ENCODE measurements at regions not wholly inside any gene's neighbourhood (a gene's known extent, or its start where the extent isn't known, plus 50 kb on each side); places are given as distances from the start of the nearest gene placed in this dataset.

DNA sequence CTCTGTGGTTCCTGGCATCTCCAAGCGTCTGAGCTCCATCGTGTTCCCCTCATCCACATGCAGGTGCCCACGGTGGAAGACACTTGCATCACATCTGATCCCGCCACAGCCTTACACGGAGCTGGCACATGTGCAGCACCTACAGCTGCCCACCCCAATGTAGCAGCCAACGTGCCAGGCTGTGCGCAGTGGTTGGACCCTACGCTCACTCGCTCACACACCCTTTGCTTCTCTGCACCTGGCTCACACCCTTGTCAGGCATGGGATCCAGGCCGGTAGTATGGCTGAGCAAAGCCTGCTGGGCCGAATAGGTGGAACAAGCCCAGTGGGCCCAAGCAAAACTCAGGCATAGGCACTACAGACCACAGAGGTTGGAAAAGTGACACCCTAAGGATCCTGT is 567.2 kb downstream of the FSCB start:
- Mint-ChIP-seq H3K27ac (no peak overlapping the region), H3K4me3 (no peak overlapping the region), H3K9me3 (peaks cover 16% of the 10 kb centered on the region), H3K4me1 (no peaks in the 10 kb centered on the region), H3K36me3 (no peaks in the 10 kb centered on the region)
- ATAC-seq (peak; percentile 13), DNase-seq (ENCODE audit: low spot score in 2 of 2) (no peak)

DNA sequence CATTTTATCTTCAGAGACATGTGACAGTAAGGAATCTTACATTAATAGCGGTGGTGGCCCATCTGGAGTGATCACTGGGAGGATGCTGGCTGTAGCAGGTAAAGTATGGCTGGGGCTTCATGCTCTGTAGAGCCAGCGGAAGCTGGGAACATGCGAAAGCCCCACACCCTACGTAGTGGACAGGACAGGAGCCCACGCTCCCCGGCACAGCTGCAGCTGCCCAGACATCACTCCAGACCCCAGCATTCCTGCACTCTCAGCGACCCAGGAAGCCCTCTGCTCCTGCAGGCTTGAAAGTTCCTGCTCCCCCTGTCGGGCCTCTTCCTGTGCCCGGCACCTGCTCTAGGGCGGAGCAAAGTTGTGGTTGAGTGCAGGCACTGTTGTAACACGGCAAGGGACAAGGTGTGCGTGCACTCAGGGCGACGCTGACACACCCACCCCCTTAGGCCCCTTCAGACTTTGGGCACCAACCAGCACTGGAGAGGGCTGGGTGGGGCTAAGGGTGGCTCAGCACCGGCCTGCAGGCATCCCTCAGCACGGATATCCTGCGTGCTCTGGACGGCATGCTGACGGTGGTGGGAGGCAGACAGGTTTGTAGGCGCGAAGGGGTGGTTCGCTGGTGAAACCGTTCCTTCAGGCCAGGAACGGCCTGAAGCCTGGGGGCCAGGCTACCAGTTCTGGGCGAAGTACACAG is 568.3 kb downstream of the FSCB start:
- no peak for DNase-seq (ENCODE audit: low spot score in 2 of 2)
- no peaks in the 10 kb centered on the region for H3K4me1 Mint-ChIP-seq
- H3K9me3 Mint-ChIP-seq = peaks cover 16% of the 10 kb centered on the region
- H3K4me3 Mint-ChIP-seq = no peak overlapping the region
- H3K36me3 Mint-ChIP-seq = no peaks in the 10 kb centered on the region
- H3K27ac Mint-ChIP-seq = no peak overlapping the region
- no peak for ATAC-seq

GRCh38 chr14:43937001-43937400 is 570.1 kb downstream of the FSCB start:
- no peaks in the 10 kb centered on the region for H3K4me1 Mint-ChIP-seq
- H3K9me3 Mint-ChIP-seq = peaks cover 16% of the 10 kb centered on the region
- no peak overlapping the region for H3K4me3 Mint-ChIP-seq
- no peaks in the 10 kb centered on the region for H3K36me3 Mint-ChIP-seq
- DNase-seq (ENCODE audit: low spot score in 2 of 2) (no peak), ATAC-seq (no peak)
- H3K27ac Mint-ChIP-seq = no peak overlapping the region

- DNase-seq (ENCODE audit: low spot score in 2 of 2) = no peak
- Mint-ChIP-seq H3K4me3 (no peak overlapping the region), H3K27ac (no peak overlapping the region), H3K4me1 (no peaks in the 10 kb centered on the region), H3K36me3 (no peaks in the 10 kb centered on the region), H3K9me3 (peaks cover 18% of the 10 kb centered on the region)
- no peak for ATAC-seq
Measured at GRCh38 chr14:43934102-43934501, 573.0 kb downstream of the FSCB start.

DNA sequence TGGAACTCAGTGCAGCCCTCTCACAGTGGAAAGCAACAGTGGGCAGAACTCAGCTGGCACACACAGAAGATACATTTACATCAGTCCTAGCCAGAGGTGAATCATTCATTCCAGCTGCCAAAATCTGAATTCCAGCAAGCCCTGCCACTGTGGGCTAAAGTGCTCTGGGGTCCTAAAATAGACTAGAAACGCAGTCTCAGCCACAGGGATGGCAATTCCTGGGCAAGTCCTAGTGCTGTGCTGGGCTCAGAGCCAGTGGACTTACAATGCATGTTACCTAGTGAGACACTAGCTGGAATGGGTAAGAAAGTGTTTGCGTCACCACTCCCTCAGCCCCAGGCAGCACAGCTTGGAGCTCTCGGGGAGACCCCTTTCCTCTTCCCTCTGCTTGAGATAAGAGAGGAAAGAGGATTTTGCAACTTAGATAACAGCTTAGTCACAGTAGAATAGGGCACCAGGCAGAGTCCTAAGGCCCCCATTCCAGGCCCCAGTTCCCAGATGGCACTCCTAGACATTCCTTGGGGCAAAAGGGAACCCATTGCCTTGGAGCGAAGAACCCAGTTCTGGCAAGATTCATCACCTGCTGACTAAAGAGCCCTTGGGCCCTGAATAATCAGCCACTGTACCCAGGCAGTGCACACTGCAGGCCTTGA is 592.9 kb downstream of the FSCB start:
- Mint-ChIP-seq H3K4me1 (no peaks in the 10 kb centered on the region), H3K36me3 (no peaks in the 10 kb centered on the region), H3K27ac (no peak overlapping the region), H3K9me3 (peaks cover 24% of the 10 kb centered on the region), H3K4me3 (no peak overlapping the region)
- DNase-seq (ENCODE audit: low spot score in 2 of 2) (no peak), ATAC-seq (no peak)

DNA sequence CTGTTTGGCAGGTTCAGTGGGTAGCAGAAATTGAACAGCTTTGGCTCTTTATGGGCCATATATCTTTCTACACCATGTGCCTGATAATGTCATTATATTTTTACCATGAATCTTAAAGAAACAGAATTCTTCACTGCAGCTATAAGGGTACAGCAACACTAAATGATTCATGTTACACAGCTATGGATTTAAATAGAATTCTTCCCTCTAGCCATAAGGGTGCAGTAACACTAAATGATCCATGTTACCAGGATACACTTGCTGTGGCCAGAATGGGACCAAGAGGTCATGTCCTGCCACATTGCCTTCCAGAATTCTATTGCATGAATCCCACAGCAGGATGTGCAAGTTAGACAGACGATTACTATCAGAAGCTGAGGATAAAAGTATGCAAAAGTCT is 603.9 kb downstream of the FSCB start:
- Mint-ChIP-seq H3K27ac (no peak overlapping the region), H3K4me1 (no peaks in the 10 kb centered on the region), H3K9me3 (peaks cover 9% of the 10 kb centered on the region), H3K36me3 (no peaks in the 10 kb centered on the region), H3K4me3 (no peak overlapping the region)
- DNase-seq (ENCODE audit: low spot score in 2 of 2) = no peak
- no peak for ATAC-seq

DNA sequence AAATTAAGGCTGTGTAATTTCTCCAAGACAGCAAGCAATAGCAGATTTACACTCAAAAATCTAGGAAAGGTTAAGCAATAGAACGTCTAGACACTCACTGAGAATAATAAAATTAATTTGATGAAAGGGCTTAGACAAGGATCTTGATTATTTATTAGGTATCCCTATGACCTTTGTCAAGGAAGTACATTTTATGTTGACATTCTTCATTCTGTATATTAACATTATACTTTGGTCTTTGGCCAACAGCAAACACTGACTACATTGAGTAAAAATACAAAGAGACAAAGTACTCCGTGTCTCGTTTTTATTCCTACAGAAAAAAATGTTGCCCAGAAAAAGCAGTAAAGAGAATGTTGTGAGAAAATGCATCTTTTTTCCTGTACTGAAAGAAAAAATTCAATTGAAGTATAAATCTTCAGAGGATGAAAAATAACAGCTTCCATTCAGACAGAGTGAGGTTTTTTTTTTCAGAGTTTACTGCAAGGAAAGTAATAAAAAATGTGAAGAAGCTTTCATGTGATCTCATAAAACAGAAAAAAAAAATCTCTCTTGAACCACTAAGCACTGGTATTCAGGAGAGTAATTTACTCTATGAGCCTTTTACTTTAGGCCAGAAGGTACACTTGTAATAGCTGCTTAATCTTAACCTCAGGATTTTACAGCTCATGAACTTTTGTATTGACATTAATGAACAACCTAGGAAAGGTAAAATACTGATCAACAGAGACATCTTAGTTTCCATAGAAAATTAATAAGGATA is 605.0 kb downstream of the FSCB start:
- no peak overlapping the region for H3K27ac Mint-ChIP-seq
- H3K36me3 Mint-ChIP-seq = no peaks in the 10 kb centered on the region
- no peak overlapping the region for H3K4me3 Mint-ChIP-seq
- H3K4me1 Mint-ChIP-seq = no peaks in the 10 kb centered on the region
- peaks cover 5% of the 10 kb centered on the region for H3K9me3 Mint-ChIP-seq
- no peak for ATAC-seq
- no peak for DNase-seq (ENCODE audit: low spot score in 2 of 2)

GRCh38 chr14:43900173-43900655 is 606.9 kb downstream of the FSCB start:
- DNase-seq (ENCODE audit: low spot score in 2 of 2) (no peak), ATAC-seq (no peak)
- Mint-ChIP-seq H3K4me3 (no peak overlapping the region), H3K4me1 (no peaks in the 10 kb centered on the region), H3K9me3 (peaks cover 5% of the 10 kb centered on the region), H3K36me3 (no peaks in the 10 kb centered on the region), H3K27ac (no peak overlapping the region)

- Mint-ChIP-seq H3K27ac (no peak overlapping the region), H3K4me1 (no peaks in the 10 kb centered on the region), H3K9me3 (peaks cover 5% of the 10 kb centered on the region), H3K36me3 (no peaks in the 10 kb centered on the region), H3K4me3 (no peak overlapping the region)
- ATAC-seq = no peak
- no peak for DNase-seq (ENCODE audit: low spot score in 2 of 2)
Measured at GRCh38 chr14:43898687-43899086, 608.4 kb downstream of the FSCB start.

DNA sequence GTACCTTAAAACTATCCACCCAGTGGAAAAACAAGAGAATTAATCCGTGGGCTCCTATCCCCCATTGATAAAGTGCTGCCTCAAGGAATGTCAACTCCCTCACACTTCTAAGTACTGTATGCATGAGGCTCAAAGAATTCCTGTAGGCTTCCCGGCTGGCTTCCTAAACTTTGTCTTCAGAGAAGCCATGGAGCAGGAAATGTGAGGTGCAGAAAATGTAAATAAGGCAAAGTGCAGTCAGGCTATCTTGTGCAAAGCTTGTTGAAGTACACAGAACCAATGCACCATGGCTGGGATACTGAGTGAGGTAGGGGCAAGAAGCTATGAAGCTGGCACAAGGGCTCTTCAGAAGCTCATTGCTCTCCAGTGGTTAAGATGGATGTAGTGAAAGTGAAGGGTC is 611.0 kb downstream of the FSCB start:
- no peaks in the 10 kb centered on the region for H3K36me3 Mint-ChIP-seq
- no peak overlapping the region for H3K27ac Mint-ChIP-seq
- H3K4me1 Mint-ChIP-seq = no peaks in the 10 kb centered on the region
- no peak overlapping the region for H3K4me3 Mint-ChIP-seq
- ATAC-seq (no peak), DNase-seq (ENCODE audit: low spot score in 2 of 2) (no peak)
- H3K9me3 Mint-ChIP-seq = peaks cover 9% of the 10 kb centered on the region

DNA sequence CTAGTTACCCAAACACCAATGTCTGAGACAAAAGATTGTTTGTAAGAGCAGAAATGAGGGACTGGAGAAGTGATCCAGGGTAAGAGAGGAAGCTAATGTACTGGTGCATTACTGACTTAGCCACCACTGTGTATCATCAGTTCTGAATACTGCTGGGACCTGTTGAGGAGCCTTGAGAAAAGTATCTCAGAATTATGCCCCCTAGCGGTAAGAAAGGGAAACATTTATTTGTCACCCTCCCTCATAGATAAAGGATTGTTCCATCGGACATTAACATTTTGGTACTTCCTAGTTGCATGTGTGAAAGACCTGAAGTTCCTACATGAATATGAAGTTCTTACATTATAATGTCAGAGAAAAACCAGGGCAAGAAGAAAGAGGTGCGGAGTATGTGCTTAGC is 612.5 kb downstream of the FSCB start:
- no peak overlapping the region for H3K27ac Mint-ChIP-seq
- peaks cover 6% of the 10 kb centered on the region for H3K9me3 Mint-ChIP-seq
- DNase-seq (ENCODE audit: low spot score in 2 of 2) = no peak
- no peaks in the 10 kb centered on the region for H3K36me3 Mint-ChIP-seq
- no peak overlapping the region for H3K4me3 Mint-ChIP-seq
- ATAC-seq = no peak
- H3K4me1 Mint-ChIP-seq = no peaks in the 10 kb centered on the region

GRCh38 chr14:43887523-43887922 is 619.6 kb downstream of the FSCB start:
- ATAC-seq (no peak), DNase-seq (ENCODE audit: low spot score in 2 of 2) (no peak)
- Mint-ChIP-seq H3K36me3 (no peaks in the 10 kb centered on the region), H3K4me3 (no peak overlapping the region), H3K9me3 (peaks cover 15% of the 10 kb centered on the region), H3K4me1 (no peaks in the 10 kb centered on the region), H3K27ac (no peak overlapping the region)

DNA sequence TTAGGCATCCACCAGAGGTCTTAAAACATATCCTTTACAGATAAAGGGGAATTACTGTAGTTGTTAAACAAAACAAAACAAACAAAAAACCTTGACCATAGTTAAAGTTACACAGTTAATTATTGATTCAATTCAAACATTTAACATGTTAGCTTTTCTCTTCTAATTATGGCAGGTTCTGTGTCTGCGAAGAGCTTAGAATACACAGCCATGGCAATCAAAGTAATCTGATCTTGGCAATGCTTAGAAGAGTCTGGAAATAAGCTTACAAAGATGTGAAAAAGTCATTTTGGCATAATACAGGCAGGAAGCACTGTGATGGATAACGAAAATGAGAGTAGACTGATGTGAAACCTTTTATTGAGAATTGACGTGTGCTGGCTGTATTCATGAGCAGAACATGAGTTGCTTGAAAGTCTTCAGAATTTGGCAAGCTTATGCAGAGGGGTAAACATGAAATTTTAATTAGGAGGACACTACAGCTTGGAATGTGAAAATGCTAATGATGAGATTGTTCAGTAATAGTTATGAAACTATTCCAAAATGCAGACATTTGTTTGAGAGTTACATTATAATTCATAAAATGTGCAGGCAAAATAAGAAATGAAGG is 629.6 kb downstream of the FSCB start:
- Mint-ChIP-seq H3K4me3 (no peak overlapping the region), H3K4me1 (no peaks in the 10 kb centered on the region), H3K36me3 (no peaks in the 10 kb centered on the region), H3K9me3 (peaks cover 9% of the 10 kb centered on the region), H3K27ac (no peak overlapping the region)
- DNase-seq (ENCODE audit: low spot score in 2 of 2) = no peak
- no peak for ATAC-seq

GRCh38 chr14:43872752-43873655 is 634.1 kb downstream of the FSCB start:
- Mint-ChIP-seq H3K4me3 (no peak overlapping the region), H3K36me3 (no peaks in the 10 kb centered on the region), H3K27ac (no peak overlapping the region)

GRCh38 chr14:43872222-43872621 is 634.9 kb downstream of the FSCB start:
- Mint-ChIP-seq H3K4me1 (no peaks in the 10 kb centered on the region), H3K27ac (no peak overlapping the region), H3K36me3 (no peaks in the 10 kb centered on the region), H3K4me3 (no peak overlapping the region), H3K9me3 (peaks cover 15% of the 10 kb centered on the region)
- no peak for ATAC-seq
- no peak for DNase-seq (ENCODE audit: low spot score in 2 of 2)

More at GRCh38 chr14:43872752-43873655, 634.1 kb downstream of the FSCB start:
- no peak for DNase-seq (ENCODE audit: low spot score in 2 of 2)
- no peak for ATAC-seq
- Mint-ChIP-seq H3K4me1 (no peaks in the 10 kb centered on the region), H3K9me3 (peaks cover 11% of the 10 kb centered on the region)

Measured in stimulated activated effector memory CD8-positive, alpha-beta T cell treated with anti-CD3 and anti-CD28 coated beads, Interleukin-12 subunit alpha, Interleukin-12 subunit beta, amount 100 ng/mL, for 72 hours (primary cell).